Liver (tissue), 8 donors: ENCODE measurements at regions not wholly inside any gene's neighbourhood (a gene's known extent, or its start where the extent isn't known, plus 50 kb on each side); places are given as distances from the start of the nearest gene placed in this dataset.

Experiments used
- DNase-seq: peaks from one replicate; pipeline ENCODE4 v3.0.0-alpha.2; 2017; ENCODE audit warnings: low spot score
- H3K27ac ChIP-seq, 2 donors: one replicate each; pipeline ENCODE4 v1.7.0; 2013; ENCODE audit warnings: inconsistent platforms in 2 of 2, low read length in 2 of 2, control low read depth in 1 of 2, low read depth in 1 of 2, mild to moderate bottlenecking in 1 of 2
- H3K27me3 ChIP-seq, 4 donors: one replicate each; pipeline versions ENCODE4 v1.6.1 to v1.7.0; 2013; ENCODE audit warnings: low read length in 3 of 4, inconsistent platforms in 1 of 4, mild to moderate bottlenecking in 1 of 4, moderate library complexity in 1 of 4; ENCODE audit not compliant: control insufficient read depth in 4 of 4, insufficient read depth in 4 of 4
- H3K36me3 ChIP-seq, 4 donors: one replicate each; pipeline versions ENCODE4 v1.6.1 to v1.7.0; 2013; ENCODE audit warnings: low read length in 3 of 4, mild to moderate bottlenecking in 3 of 4, low read depth in 1 of 4, moderate library complexity in 1 of 4; ENCODE audit not compliant: control insufficient read depth in 4 of 4, insufficient read depth in 3 of 4
- H3K4me1 ChIP-seq, 4 donors: one replicate each; pipeline versions ENCODE4 v1.6.1 to v1.7.0; 2013; ENCODE audit warnings: low read length in 3 of 4, mild to moderate bottlenecking in 3 of 4, moderate library complexity in 1 of 4; ENCODE audit not compliant: control insufficient read depth in 4 of 4, insufficient read depth in 4 of 4
- H3K4me3 ChIP-seq, 3 donors: one replicate each; pipeline versions ENCODE4 v1.6.1 to v1.7.0; 2013; ENCODE audit warnings: low read length in 3 of 3, control low read depth in 1 of 3, low read depth in 1 of 3, mild to moderate bottlenecking in 1 of 3
- H3K9ac ChIP-seq, 2 donors: one replicate each; pipeline ENCODE4 v1.7.0; 2013; ENCODE audit warnings: low read length in 2 of 2, mild to moderate bottlenecking in 2 of 2, moderate library complexity in 2 of 2, control low read depth in 1 of 2, low read depth in 1 of 2
- H3K9me3 ChIP-seq, 4 donors: one replicate each; pipeline versions ENCODE4 v1.6.1 to v1.7.0; 2013; ENCODE audit warnings: low read length in 3 of 4; ENCODE audit not compliant: control insufficient read depth in 4 of 4
- ATF3 ChIP-seq: IDR thresholded peaks from 2 replicates; pipeline ENCODE4 v1.6.1; 2016; ENCODE audit warnings: antibody characterized with exemption
- EGR1 ChIP-seq, 2 donors: IDR thresholded peaks; 2 replicates each; pipeline ENCODE4 v1.6.1; 2016 to 2018; ENCODE audit warnings: antibody characterized with exemption in 2 of 2, low read depth in 2 of 2
- FOXA2 ChIP-seq: IDR thresholded peaks from 2 replicates; pipeline ENCODE4 v1.6.1; 2016; ENCODE audit warnings: antibody characterized with exemption
- GABPA ChIP-seq, 2 donors: IDR thresholded peaks in 1 of 2; conservative IDR thresholded peaks in 1 of 2; 2 replicates each; pipeline ENCODE4 v1.6.1; 2016; ENCODE audit warnings: antibody characterized with exemption in 2 of 2, mild to moderate bottlenecking in 1 of 2, moderate library complexity in 1 of 2
- HNF4G ChIP-seq: IDR thresholded peaks from 2 replicates; pipeline ENCODE4 v1.6.1; 2016; ENCODE audit warnings: antibody characterized with exemption
- JUND ChIP-seq, 2 donors: IDR thresholded peaks; 2 replicates each; pipeline ENCODE4 v1.6.1; 2016; ENCODE audit warnings: antibody characterized with exemption in 2 of 2
- MAX ChIP-seq: IDR thresholded peaks from 2 replicates; pipeline ENCODE4 v1.6.1; 2016; ENCODE audit warnings: antibody characterized with exemption
- RAD21 ChIP-seq, 2 donors: IDR thresholded peaks; 2 replicates each; pipeline ENCODE4 v1.6.1; 2016; ENCODE audit warnings: antibody characterized with exemption in 2 of 2, mild to moderate bottlenecking in 2 of 2
- REST ChIP-seq: IDR thresholded peaks from 2 replicates; pipeline ENCODE4 v1.6.1; 2016; ENCODE audit warnings: antibody characterized with exemption, mild to moderate bottlenecking
- RXRA ChIP-seq, 2 donors: IDR thresholded peaks; 2 replicates each; pipeline ENCODE4 v1.6.1; 2017 to 2018; ENCODE audit warnings: antibody characterized with exemption in 2 of 2, mild to moderate bottlenecking in 1 of 2
- TAF1 ChIP-seq: conservative IDR thresholded peaks from 2 replicates; pipeline ENCODE4 v1.6.1; 2016; ENCODE audit warnings: antibody characterized with exemption, mild to moderate bottlenecking
- YY1 ChIP-seq: IDR thresholded peaks from 2 replicates; pipeline ENCODE4 v1.6.1; 2016; ENCODE audit warnings: antibody characterized with exemption, mild to moderate bottlenecking
- WGBS: extraction: QIAGEN DNeasy Blood & Tissue Kit; methylation state at CpG from one replicate; pipeline ENCODE4 v1.1.7; 2013; 5-methylcytosine and 5-hydroxymethylcytosine counted together
- TF ChIP-seq, protein P1 (sequence below): fragments of 150-350 bp; IDR thresholded peaks from 2 replicates; pipeline ENCODE4 v1.5.1; 2017; ENCODE audit warnings: improper control_type of control experiment, low read depth, low read length; ENCODE audit not compliant: missing input control
- TF ChIP-seq, protein P2 (sequence below): IDR thresholded peaks from 2 replicates; pipeline ENCODE4 v1.6.1; 2016; ENCODE audit warnings: antibody characterized with exemption
- donor health status: healthy.
- donor health status: healthy.
- donor health status: healthy.
- donor health status: healthy.
- donor health status: healthy.

- no peaks in the 10 kb centered on the region for H3K9me3 ChIP-seq
- H3K27me3 ChIP-seq, result peaks cover 0 to 2% (median 0%) of the 10 kb centered on the region in 4 donors
- no peak overlapping the region for H3K4me3 ChIP-seq
- H3K36me3 ChIP-seq, result no peaks in the 10 kb centered on the region
- no peak for DNase-seq
- TF ChIP-seq MAX (no peak), RXRA (IDR thresholded peaks at IDR 0.05) (no peak), TAF1 (no peak), GABPA (IDR thresholded peaks at IDR 0.05 in 1 of 2, conservative IDR thresholded peaks at IDR 0.05 in 1 of 2) (no peak), ATF3 (no peak), FOXA2 (no peak), JUND (IDR thresholded peaks at IDR 0.05) (no peak), REST (no peak)
- TF ChIP-seq, protein P1, sequence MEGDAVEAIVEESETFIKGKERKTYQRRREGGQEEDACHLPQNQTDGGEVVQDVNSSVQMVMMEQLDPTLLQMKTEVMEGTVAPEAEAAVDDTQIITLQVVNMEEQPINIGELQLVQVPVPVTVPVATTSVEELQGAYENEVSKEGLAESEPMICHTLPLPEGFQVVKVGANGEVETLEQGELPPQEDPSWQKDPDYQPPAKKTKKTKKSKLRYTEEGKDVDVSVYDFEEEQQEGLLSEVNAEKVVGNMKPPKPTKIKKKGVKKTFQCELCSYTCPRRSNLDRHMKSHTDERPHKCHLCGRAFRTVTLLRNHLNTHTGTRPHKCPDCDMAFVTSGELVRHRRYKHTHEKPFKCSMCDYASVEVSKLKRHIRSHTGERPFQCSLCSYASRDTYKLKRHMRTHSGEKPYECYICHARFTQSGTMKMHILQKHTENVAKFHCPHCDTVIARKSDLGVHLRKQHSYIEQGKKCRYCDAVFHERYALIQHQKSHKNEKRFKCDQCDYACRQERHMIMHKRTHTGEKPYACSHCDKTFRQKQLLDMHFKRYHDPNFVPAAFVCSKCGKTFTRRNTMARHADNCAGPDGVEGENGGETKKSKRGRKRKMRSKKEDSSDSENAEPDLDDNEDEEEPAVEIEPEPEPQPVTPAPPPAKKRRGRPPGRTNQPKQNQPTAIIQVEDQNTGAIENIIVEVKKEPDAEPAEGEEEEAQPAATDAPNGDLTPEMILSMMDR, result no peak
- no peak overlapping the region for H3K27ac ChIP-seq
- no peak overlapping the region for H3K9ac ChIP-seq
- no peaks in the 10 kb centered on the region for H3K4me1 ChIP-seq
- WGBS, result 87% methylated on average over 2 of the region's 2 CpGs
These were observed 438.7 kb upstream of the IGFBP7 start for GRCh38 chr4:57548856-57549255.

GRCh38 chr4:57544811-57545654 is 434.8 kb upstream of the IGFBP7 start:
- Histone ChIP-seq H3K36me3 (no peaks in the 10 kb centered on the region), H3K9ac (no peak overlapping the region), H3K27ac (no peak overlapping the region), H3K27me3 (peaks cover 0 to 2% (median 0%) of the 10 kb centered on the region in 4 donors), H3K4me3 (no peak overlapping the region), H3K9me3 (no peaks in the 10 kb centered on the region), H3K4me1 (no peaks in the 10 kb centered on the region)
- DNase-seq, result no peak
- TF ChIP-seq RAD21 (IDR thresholded peaks at IDR 0.05), result no peak
- TF ChIP-seq REST, result no peak
- TF ChIP-seq, protein P2, sequence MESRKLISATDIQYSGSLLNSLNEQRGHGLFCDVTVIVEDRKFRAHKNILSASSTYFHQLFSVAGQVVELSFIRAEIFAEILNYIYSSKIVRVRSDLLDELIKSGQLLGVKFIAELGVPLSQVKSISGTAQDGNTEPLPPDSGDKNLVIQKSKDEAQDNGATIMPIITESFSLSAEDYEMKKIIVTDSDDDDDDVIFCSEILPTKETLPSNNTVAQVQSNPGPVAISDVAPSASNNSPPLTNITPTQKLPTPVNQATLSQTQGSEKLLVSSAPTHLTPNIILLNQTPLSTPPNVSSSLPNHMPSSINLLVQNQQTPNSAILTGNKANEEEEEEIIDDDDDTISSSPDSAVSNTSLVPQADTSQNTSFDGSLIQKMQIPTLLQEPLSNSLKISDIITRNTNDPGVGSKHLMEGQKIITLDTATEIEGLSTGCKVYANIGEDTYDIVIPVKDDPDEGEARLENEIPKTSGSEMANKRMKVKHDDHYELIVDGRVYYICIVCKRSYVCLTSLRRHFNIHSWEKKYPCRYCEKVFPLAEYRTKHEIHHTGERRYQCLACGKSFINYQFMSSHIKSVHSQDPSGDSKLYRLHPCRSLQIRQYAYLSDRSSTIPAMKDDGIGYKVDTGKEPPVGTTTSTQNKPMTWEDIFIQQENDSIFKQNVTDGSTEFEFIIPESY, result no peak
- no peak for TF ChIP-seq RXRA (IDR thresholded peaks at IDR 0.05)
- TF ChIP-seq HNF4G, result no peak
- TF ChIP-seq YY1, result no peak
- TF ChIP-seq EGR1 (IDR thresholded peaks at IDR 0.05; ENCODE audit: low read depth in 2 of 2), result no peak
- TF ChIP-seq JUND (IDR thresholded peaks at IDR 0.05), result no peak
- no peak for TF ChIP-seq GABPA (IDR thresholded peaks at IDR 0.05 in 1 of 2, conservative IDR thresholded peaks at IDR 0.05 in 1 of 2)
- 37% methylated on average over 4 of the region's 4 CpGs for WGBS
